Pancreas (tissue), 10 donors: ENCODE measurements at regions not wholly inside any gene's neighbourhood (a gene's known extent, or its start where the extent isn't known, plus 50 kb on each side); places are given as distances from the start of the nearest gene placed in this dataset.

Source experiments
- ATAC-seq, 4 donors: fragments of 200-7000 bp; cut with Tn5 transposase; one replicate each; pipeline versions ENCODE4 v1.8.0 to v1.9.1; 2020; ENCODE audit warnings: mild to moderate bottlenecking in 4 of 4, moderate library complexity in 4 of 4
- DNase-seq, 6 donors: peaks; one replicate each; pipeline ENCODE4 v3.0.0-alpha.2; 2020
- FAIRE-seq: peaks from 2 replicates; lab custom pipeline; 2012; peaks lifted over from hg19 to GRCh38; lab: Jason Lieb, UNC
- H3K27ac ChIP-seq, 4 donors: fragments of 200-600 bp; sonication (generic); 1 replicate in 3 of 4; 2 replicates in 1 of 4; pipeline versions ENCODE4 v1.5.0 to v1.8.0; 2020
- H3K27me3 ChIP-seq, 4 donors: fragments of 200-600 bp; one replicate each; pipeline ENCODE4 v1.8.0; 2021
- H3K36me3 ChIP-seq, 3 donors: fragments of 200-600 bp; sonication (generic) in 1 of 3; one replicate each; pipeline versions ENCODE4 v1.5.0 to v1.8.0; 2020 to 2021
- H3K4me1 ChIP-seq, 3 donors: fragments of 200-600 bp; one replicate each; pipeline ENCODE4 v1.8.0; 2021
- H3K4me3 ChIP-seq, 4 donors: fragments of 200-600 bp; sonication (generic) in 2 of 4; one replicate each; pipeline versions ENCODE4 v1.5.0 to v1.8.0; 2020 to 2021
- H3K9me3 ChIP-seq, 4 donors: fragments of 200-600 bp; one replicate each; pipeline ENCODE4 v1.8.0; 2021
- WGBS, 2 donors: extraction: QIAGEN DNeasy Blood & Tissue Kit; methylation state at CpG; one replicate each; pipeline ENCODE4 v1.1.7; 2013; 5-methylcytosine and 5-hydroxymethylcytosine counted together
- intact Hi-C, 3 donors: fragments of 100-400 bp; cut with DNase I; formaldehyde crosslinking; loops; one replicate each; pipeline versions ENCODE4 v1.11.1 to v1.14.2; 2022
- TF ChIP-seq, protein P1 (sequence below), 4 donors: fragments of 200-600 bp; sonication (generic) in 3 of 4; IDR thresholded peaks; one replicate each; pipeline versions ENCODE4 v1.5.0 to v1.8.0; 2021; ENCODE audit warnings: antibody characterized with exemption in 4 of 4
- donor health status: healthy with polysubstance abuse.
- donor health status: DM: no; HTN: no; CAD: no; lungs with moderate emphysema.
- donor health status: DM: no; HTN: no; CAD: no.
- donor health status: control.
- donor health status: control.
- donor health status: Bipolar disorder and iron deficiency.
- donor health status: DM: yes; HTN: yes; CAD: no.
- donor health status: DM: no; HTN: no; CAD: no.
- donor health status: DM: no; HTN: no; CAD: no.
- donor health status: DM: yes; HTN: yes; CAD: no.

GRCh38 chr13:24071423-24072075 is 89.0 kb upstream of the SPATA13 start:
- Histone ChIP-seq H3K36me3 (no peaks in the 10 kb centered on the region), H3K27ac (no peak overlapping the region), H3K4me3 (no peak overlapping the region), H3K9me3 (no peaks in the 10 kb centered on the region), H3K27me3 (no peaks in the 10 kb centered on the region), H3K4me1 (peaks cover 19 to 25% (median 25%) of the 10 kb centered on the region in 3 donors)
- DNase-seq (no peak), ATAC-seq (no peak), FAIRE-seq (no peak)
- 81 to 85% methylated on average over 6 of the region's 6 CpGs for WGBS, 2 donors
- TF ChIP-seq, protein P1, sequence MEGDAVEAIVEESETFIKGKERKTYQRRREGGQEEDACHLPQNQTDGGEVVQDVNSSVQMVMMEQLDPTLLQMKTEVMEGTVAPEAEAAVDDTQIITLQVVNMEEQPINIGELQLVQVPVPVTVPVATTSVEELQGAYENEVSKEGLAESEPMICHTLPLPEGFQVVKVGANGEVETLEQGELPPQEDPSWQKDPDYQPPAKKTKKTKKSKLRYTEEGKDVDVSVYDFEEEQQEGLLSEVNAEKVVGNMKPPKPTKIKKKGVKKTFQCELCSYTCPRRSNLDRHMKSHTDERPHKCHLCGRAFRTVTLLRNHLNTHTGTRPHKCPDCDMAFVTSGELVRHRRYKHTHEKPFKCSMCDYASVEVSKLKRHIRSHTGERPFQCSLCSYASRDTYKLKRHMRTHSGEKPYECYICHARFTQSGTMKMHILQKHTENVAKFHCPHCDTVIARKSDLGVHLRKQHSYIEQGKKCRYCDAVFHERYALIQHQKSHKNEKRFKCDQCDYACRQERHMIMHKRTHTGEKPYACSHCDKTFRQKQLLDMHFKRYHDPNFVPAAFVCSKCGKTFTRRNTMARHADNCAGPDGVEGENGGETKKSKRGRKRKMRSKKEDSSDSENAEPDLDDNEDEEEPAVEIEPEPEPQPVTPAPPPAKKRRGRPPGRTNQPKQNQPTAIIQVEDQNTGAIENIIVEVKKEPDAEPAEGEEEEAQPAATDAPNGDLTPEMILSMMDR (IDR thresholded peaks at IDR 0.05): no peak
- intact Hi-C loops: loop anchor here in 1 of 3 donors (10.0 kb wide), 1 partner anchor 93 kb away; the partner anchor contains the start of gene SPATA13

DNA sequence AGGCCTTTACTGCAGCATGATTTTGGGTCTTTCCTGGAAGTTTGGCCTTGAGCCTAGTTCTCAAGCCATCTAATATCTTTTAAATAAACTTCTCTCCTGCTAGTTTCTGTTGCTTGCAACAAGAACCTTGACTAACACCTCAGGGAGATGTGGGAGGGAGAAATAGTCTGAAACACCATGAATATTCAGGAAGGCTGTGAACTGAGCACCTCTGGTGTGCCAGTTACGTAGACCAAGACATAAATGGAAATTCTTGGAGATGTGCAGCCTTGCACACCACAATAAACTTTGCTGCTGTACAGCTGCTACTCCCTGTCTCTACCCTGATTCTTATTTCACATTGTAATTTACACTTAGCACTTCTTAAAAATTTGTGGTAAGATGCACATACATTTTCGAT is 86.9 kb upstream of the SPATA13 start:
- WGBS, 2 donors: 96 to 97% methylated on average over 2 of the region's 2 CpGs
- Histone ChIP-seq H3K36me3 (no peaks in the 10 kb centered on the region), H3K27ac (no peak overlapping the region), H3K9me3 (no peaks in the 10 kb centered on the region), H3K4me3 (no peak overlapping the region), H3K4me1 (peaks cover 19 to 28% (median 27%) of the 10 kb centered on the region in 3 donors), H3K27me3 (no peaks in the 10 kb centered on the region)
- DNase-seq (no peak), FAIRE-seq (no peak), ATAC-seq (no peak)
- intact Hi-C loops: loop anchor here in 1 of 3 donors (10.0 kb wide), 1 partner anchor 91 kb away; the partner anchor contains the start of gene SPATA13
- TF ChIP-seq, protein P1 (IDR thresholded peaks at IDR 0.05): no peak

- 9 to 14% methylated on average over 2 of the region's 2 CpGs for WGBS, 2 donors
- H3K36me3 ChIP-seq: no peaks in the 10 kb centered on the region
- DNase-seq: peak in 4 of 6 donors; percentile 51 to 70 (median 52)
- TF ChIP-seq, protein P1 (IDR thresholded peaks at IDR 0.05): no peak
- FAIRE-seq: no peak
- ATAC-seq: peak; percentile 60 to 65 (median 62)
- no peak overlapping the region for H3K4me3 ChIP-seq
- H3K9me3 ChIP-seq: no peaks in the 10 kb centered on the region
- intact Hi-C loops: loop anchor here in 1 of 3 donors (10.0 kb wide), 1 partner anchor 90 kb away; the partner anchor contains the start of gene SPATA13
- peak overlapping the region; percentile 65 to 92 (median 78) for H3K27ac ChIP-seq
- H3K4me1 ChIP-seq: peaks cover 19 to 28% (median 27%) of the 10 kb centered on the region in 3 donors
- no peaks in the 10 kb centered on the region for H3K27me3 ChIP-seq
These were observed 85.8 kb upstream of the SPATA13 start for GRCh38 chr13:24074678-24075077.

DNA sequence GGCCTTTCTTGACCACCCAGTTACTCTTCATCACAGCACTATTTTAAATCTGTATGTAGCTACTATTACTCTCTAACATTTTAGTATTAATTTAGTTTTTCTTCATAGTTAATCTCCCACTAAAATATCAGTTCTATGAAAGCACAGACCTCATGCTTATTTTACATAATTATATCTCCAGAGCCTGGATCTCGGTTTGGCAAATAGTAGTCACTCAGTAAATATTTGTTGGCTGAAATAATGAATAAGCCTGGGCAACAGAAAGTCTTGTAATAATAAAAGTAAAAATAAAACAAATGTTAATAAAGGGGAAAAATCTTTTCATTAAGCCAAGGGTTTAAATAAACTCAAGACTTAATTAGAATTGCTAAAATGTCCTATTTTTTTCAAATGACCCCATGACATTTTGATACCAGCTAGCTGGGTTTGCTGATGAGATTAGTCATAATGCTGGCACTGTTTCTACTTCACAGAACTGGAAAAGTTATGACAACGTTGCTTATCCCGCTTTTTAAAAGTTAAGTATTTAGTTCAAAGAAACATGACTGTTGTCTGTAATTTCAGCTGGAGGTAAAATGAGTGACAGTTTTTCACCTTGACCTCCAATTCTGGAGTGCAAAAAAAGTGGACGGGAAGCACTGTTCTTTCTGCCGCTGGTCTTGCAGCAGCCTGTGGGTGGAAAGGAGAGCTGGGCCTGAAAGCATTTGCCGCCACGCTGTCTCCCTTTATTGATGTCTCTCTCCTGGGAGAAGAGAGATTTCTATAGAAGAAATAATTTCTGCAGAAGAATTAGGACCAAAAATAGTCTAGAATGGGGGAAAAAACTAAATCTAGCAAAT is 85.2 kb upstream of the SPATA13 start:
- 7 to 16% methylated on average over 7 of the region's 7 CpGs for WGBS, 2 donors
- H3K4me3 ChIP-seq: peak overlapping the region in 1 of 4 donors; percentile 23
- ATAC-seq (peak; percentile 69 to 77 (median 74)), DNase-seq (peak in 1 of 6 donors; percentile 33), FAIRE-seq (no peak)
- intact Hi-C loops: loop anchor here in 1 of 3 donors (10.0 kb wide), 1 partner anchor 89 kb away; the partner anchor contains the start of gene SPATA13
- no peaks in the 10 kb centered on the region for H3K9me3 ChIP-seq
- H3K27me3 ChIP-seq: no peaks in the 10 kb centered on the region
- H3K27ac ChIP-seq: peak overlapping the region; percentile 65 to 92 (median 78)
- TF ChIP-seq, protein P1 (IDR thresholded peaks at IDR 0.05): no peak
- no peaks in the 10 kb centered on the region for H3K36me3 ChIP-seq
- peaks cover 19 to 28% (median 27%) of the 10 kb centered on the region in 3 donors for H3K4me1 ChIP-seq
